Activated CD8-positive, alpha-beta T cell treated with anti-CD3 and anti-CD28 coated beads, Interleukin-2, amount 10 ng/mL, durations not matched to agents 7 days and 5 days (primary cell): ENCODE measurements at regions not wholly inside any gene's neighbourhood (a gene's known extent, or its start where the extent isn't known, plus 50 kb on each side); places are given as distances from the start of the nearest gene placed in this dataset.
"Not testable (repeated sequence)": the region's sequence is repeated elsewhere in the genome, so short reads cannot be mapped to it uniquely, and the experiment has no call there.

Experiments
- ATAC-seq: fragments of 150-1000 bp; cut with Tn5 transposase; one replicate; pipeline ENCODE4 v1.10.0; 2021; ENCODE audit warnings: moderate library complexity
- CTCF ChIA-PET: fragments of 350-600 bp; sonication (Branson Sonifier 250); formaldehyde crosslinking; loops from one replicate; lab custom pipeline; 2021; ENCODE audit warnings: antibody characterized with exemption; lab: Charles Lee
- POLR2A ChIA-PET: fragments of 350-600 bp; sonication (Branson Sonifier 250); formaldehyde crosslinking; loops from one replicate; lab custom pipeline; 2021; ENCODE audit warnings: antibody characterized with exemption; lab: Charles Lee
- DNase-seq: peaks from one replicate; pipeline ENCODE4 v3.0.0-alpha.2; 2020
- H3K27ac Mint-ChIP-seq: one replicate; pipeline ENCODE4 v1.8.0; 2021; ENCODE audit warnings: mild to moderate bottlenecking, mixed read lengths
- H3K27me3 Mint-ChIP-seq: one replicate; pipeline ENCODE4 v1.8.0; 2021; ENCODE audit warnings: low read depth, mixed read lengths
- H3K36me3 Mint-ChIP-seq: one replicate; pipeline ENCODE4 v1.8.0; 2021; ENCODE audit warnings: low read depth, mixed read lengths
- H3K4me1 Mint-ChIP-seq: one replicate; pipeline ENCODE4 v1.8.0; 2021; ENCODE audit warnings: low read depth, mixed read lengths
- H3K4me3 Mint-ChIP-seq: one replicate; pipeline ENCODE4 v1.8.0; 2021; ENCODE audit warnings: mild to moderate bottlenecking, mixed read lengths
- H3K9me3 Mint-ChIP-seq: one replicate; pipeline ENCODE4 v1.8.0; 2022; ENCODE audit warnings: mixed read lengths; ENCODE audit not compliant: insufficient read depth

DNA sequence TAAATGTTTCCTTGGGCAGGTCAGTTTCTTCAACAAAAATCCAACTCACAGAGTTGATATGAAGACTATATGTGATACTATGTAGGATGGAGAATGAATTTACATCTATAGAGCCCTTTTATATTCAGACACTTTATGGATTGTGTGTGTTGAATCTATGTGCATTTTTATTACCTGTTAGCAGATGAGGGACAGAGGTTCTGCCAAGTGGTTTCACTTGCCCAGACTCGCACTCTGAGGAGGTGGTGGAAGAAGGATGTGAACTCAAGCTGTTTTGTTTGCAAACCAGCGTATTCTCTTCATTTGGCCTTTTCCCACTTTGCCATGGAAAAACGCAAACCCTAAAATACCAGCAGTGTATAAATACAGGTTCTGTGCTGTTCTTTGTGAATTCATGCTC lies 237.6 kb downstream of the TDRD15 start:
- Mint-ChIP-seq H3K27ac (no peak overlapping the region), H3K27me3 (no peaks in the 10 kb centered on the region), H3K36me3 (no peaks in the 10 kb centered on the region), H3K4me3 (no peak overlapping the region), H3K9me3 (no peaks in the 10 kb centered on the region), H3K4me1 (no peaks in the 10 kb centered on the region)
- POLR2A ChIA-PET = no interaction called here
- DNase-seq (no peak), ATAC-seq (no peak)
- CTCF ChIA-PET = no interaction called here

GRCh38 chr2:21361957-21362486 lies 238.3 kb downstream of the TDRD15 start:
- H3K4me3 Mint-ChIP-seq = no peak overlapping the region
- ChIA-PET POLR2A (no interaction called here), CTCF (no interaction called here)
- no peak for ATAC-seq
- no peaks in the 10 kb centered on the region for H3K9me3 Mint-ChIP-seq
- no peaks in the 10 kb centered on the region for H3K4me1 Mint-ChIP-seq
- H3K27ac Mint-ChIP-seq = no peak overlapping the region
- H3K27me3 Mint-ChIP-seq = no peaks in the 10 kb centered on the region
- H3K36me3 Mint-ChIP-seq = no peaks in the 10 kb centered on the region
- no peak for DNase-seq

DNA sequence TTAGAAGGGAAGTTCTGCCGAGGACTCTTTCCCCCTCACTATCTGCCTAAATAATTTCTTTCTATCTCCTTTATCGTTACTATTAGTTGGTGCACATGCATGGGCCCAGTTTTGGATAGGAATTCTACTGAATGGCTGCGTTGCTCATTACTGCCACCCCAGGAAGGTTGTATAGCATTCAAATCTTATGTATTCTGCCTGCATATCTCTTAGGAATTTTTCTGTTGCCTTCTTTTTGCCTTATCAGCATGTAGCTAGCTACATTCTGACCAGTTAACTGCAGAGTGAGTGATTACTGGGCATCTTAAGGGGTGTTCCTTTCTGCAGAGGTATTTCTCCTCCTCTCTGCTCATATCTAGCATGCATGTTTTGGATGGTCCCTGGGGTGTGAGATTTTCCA lies 239.6 kb downstream of the TDRD15 start:
- ATAC-seq = no peak
- Mint-ChIP-seq H3K9me3 (no peaks in the 10 kb centered on the region), H3K4me1 (no peaks in the 10 kb centered on the region), H3K36me3 (no peaks in the 10 kb centered on the region), H3K4me3 (no peak overlapping the region), H3K27ac (no peak overlapping the region), H3K27me3 (no peaks in the 10 kb centered on the region)
- ChIA-PET POLR2A (no interaction called here), CTCF (no interaction called here)
- DNase-seq = no peak

GRCh38 chr2:21367421-21367820 lies 243.7 kb downstream of the TDRD15 start:
- ChIA-PET POLR2A (no interaction called here), CTCF (no interaction called here)
- no peaks in the 10 kb centered on the region for H3K36me3 Mint-ChIP-seq
- ATAC-seq = no peak
- no peak overlapping the region for H3K27ac Mint-ChIP-seq
- H3K27me3 Mint-ChIP-seq = no peaks in the 10 kb centered on the region
- no peak overlapping the region for H3K4me3 Mint-ChIP-seq
- no peaks in the 10 kb centered on the region for H3K9me3 Mint-ChIP-seq
- no peak for DNase-seq
- no peaks in the 10 kb centered on the region for H3K4me1 Mint-ChIP-seq

DNA sequence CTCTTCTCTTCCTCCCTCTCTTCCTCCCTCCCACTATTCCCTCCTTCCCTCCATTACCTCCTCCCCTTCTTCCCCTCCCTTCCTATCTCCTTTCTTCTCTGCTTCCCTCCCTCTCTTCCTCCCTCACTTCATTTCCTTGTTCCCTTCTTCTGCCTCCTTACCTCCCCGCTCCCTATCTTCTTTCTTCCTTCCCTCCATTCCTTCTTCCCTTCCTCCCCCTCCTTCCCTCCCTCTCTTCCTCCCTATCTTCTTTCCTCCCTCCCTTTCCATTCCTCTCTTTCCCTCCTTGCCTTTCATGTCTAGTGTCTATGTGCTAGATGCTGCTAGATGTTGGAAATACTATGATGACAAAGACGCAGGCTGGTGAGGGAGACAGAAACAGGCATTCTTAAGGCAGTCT lies 246.0 kb downstream of the TDRD15 start:
- no peak for DNase-seq
- H3K27ac Mint-ChIP-seq = no peak overlapping the region
- CTCF ChIA-PET = no interaction called here
- H3K36me3 Mint-ChIP-seq = no peaks in the 10 kb centered on the region
- POLR2A ChIA-PET = no interaction called here
- H3K4me1 Mint-ChIP-seq = no peaks in the 10 kb centered on the region
- ATAC-seq = no peak
- H3K27me3 Mint-ChIP-seq = no peaks in the 10 kb centered on the region
- H3K4me3 Mint-ChIP-seq = no peak overlapping the region
- H3K9me3 Mint-ChIP-seq = no peaks in the 10 kb centered on the region

GRCh38 chr2:21371499-21372003 lies 247.8 kb downstream of the TDRD15 start:
- Mint-ChIP-seq H3K4me3 (no peak overlapping the region), H3K9me3 (no peaks in the 10 kb centered on the region), H3K27me3 (no peaks in the 10 kb centered on the region), H3K27ac (no peak overlapping the region), H3K4me1 (no peaks in the 10 kb centered on the region), H3K36me3 (no peaks in the 10 kb centered on the region)
- CTCF ChIA-PET = no interaction called here
- ATAC-seq (no peak), DNase-seq (no peak)
- POLR2A ChIA-PET = no interaction called here

GRCh38 chr2:21372654-21373053 lies 248.9 kb downstream of the TDRD15 start:
- Mint-ChIP-seq H3K27ac (no peak overlapping the region), H3K4me3 (no peak overlapping the region), H3K36me3 (no peaks in the 10 kb centered on the region), H3K27me3 (no peaks in the 10 kb centered on the region), H3K4me1 (no peaks in the 10 kb centered on the region), H3K9me3 (no peaks in the 10 kb centered on the region)
- POLR2A ChIA-PET = no interaction called here
- CTCF ChIA-PET = no interaction called here
- no peak for ATAC-seq
- DNase-seq = no peak

DNA sequence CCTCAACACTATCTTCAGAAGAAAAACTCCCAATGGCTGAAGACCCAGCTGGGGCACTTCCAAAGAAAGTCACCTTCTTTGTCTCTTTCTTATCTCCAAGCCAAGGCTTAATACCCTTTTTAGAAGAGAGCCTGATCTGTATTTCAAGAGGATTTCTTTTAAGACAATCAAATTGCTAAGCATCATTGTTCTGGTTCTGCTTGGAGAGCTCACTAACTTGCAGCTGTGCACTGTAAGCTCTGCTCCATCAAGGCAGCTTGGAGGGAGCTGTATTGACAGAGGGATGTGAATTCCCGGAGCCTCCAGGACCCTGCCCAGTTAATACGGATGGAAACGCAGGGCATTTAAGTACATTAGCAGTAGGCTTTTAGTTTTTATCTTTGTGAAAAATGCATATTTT lies 253.1 kb downstream of the TDRD15 start:
- H3K27me3 Mint-ChIP-seq = no peaks in the 10 kb centered on the region
- H3K4me1 Mint-ChIP-seq = no peaks in the 10 kb centered on the region
- H3K27ac Mint-ChIP-seq = no peak overlapping the region
- ChIA-PET POLR2A (no interaction called here), CTCF (no interaction called here)
- H3K9me3 Mint-ChIP-seq = no peaks in the 10 kb centered on the region
- H3K4me3 Mint-ChIP-seq = no peak overlapping the region
- ATAC-seq (no peak), DNase-seq (no peak)
- no peaks in the 10 kb centered on the region for H3K36me3 Mint-ChIP-seq

DNA sequence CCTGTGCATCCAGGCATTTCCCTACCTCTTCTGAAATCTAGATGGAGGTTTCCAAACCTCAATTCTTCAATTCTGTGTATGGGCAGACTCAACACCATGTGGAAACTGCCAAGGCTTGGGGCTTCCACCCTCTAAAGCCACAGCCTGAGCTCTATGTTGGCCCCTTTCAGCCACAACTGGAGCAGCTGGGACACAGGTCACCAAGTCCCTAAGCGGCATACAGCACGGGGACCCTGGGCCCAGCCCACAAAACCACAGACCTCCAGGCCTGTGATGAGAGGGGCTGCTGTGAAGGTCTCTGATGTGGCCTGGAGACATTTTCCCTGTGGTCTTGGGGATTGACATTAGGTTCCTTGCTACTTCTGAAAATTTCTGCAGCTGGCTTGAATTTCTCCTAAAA lies 255.4 kb downstream of the TDRD15 start:
- no peak for ATAC-seq
- H3K36me3 Mint-ChIP-seq = no peaks in the 10 kb centered on the region
- POLR2A ChIA-PET = no interaction called here

DNA sequence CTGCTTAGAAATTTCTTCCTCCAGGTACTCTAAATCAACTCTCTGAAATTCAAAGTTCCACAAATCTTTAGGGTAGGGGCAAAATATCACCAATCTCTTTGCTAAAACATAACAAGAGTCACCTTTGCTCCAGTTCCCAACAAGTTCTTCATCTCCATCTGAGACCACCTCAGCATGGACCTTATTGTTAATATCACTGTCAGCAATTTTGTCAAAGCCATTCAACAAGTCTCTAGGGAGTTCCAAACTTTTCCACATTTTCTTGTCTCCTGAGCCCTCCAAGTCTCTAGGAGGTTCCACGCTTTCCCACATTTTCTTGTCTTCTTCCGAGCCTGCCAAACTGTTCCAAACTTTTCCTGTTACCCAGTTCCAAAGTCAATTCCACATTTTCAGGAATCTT lies 255.9 kb downstream of the TDRD15 start:
- H3K27ac Mint-ChIP-seq, H3K4me1 Mint-ChIP-seq, DNase-seq, H3K27me3 Mint-ChIP-seq, H3K36me3 Mint-ChIP-seq, POLR2A ChIA-PET, H3K4me3 Mint-ChIP-seq, H3K9me3 Mint-ChIP-seq, ATAC-seq, CTCF ChIA-PET: not testable (repeated sequence)

More for the DNA sequence above, 255.4 kb downstream of the TDRD15 start:
- H3K4me1 Mint-ChIP-seq = no peaks in the 10 kb centered on the region
- no peaks in the 10 kb centered on the region for H3K27me3 Mint-ChIP-seq
- no peak overlapping the region for H3K4me3 Mint-ChIP-seq
- CTCF ChIA-PET = no interaction called here
- H3K27ac Mint-ChIP-seq = no peak overlapping the region
- DNase-seq = no peak
- H3K9me3 Mint-ChIP-seq = no peaks in the 10 kb centered on the region

DNA sequence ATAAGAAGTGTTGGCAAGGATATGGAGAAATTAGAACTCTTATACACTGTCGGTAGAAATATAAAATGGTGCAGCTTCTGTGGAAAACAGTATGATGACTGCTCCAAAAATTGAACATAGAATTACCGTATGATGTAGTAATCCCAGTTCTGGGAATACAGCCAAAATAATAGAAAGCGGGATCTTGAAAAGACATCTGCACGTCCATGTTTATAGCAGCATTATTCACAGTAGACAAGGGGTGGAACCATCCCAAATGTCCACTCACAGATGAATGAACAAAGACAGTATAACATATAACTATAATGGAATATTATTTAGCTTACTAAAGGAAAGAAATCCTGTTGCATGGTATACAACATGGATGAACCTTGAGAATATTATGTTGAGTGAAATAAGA lies 257.7 kb downstream of the TDRD15 start:
- Mint-ChIP-seq H3K4me3 (no peak overlapping the region), H3K36me3 (no peaks in the 10 kb centered on the region), H3K9me3 (no peaks in the 10 kb centered on the region), H3K27ac (no peak overlapping the region), H3K4me1 (no peaks in the 10 kb centered on the region), H3K27me3 (no peaks in the 10 kb centered on the region)
- ATAC-seq (no peak), DNase-seq (no peak)
- CTCF ChIA-PET = no interaction called here
- POLR2A ChIA-PET = no interaction called here

- Mint-ChIP-seq H3K27ac (no peak overlapping the region), H3K9me3 (no peaks in the 10 kb centered on the region), H3K4me1 (no peaks in the 10 kb centered on the region), H3K27me3 (no peaks in the 10 kb centered on the region), H3K36me3 (no peaks in the 10 kb centered on the region), H3K4me3 (no peak overlapping the region)
- DNase-seq (no peak), ATAC-seq (no peak)
- CTCF ChIA-PET = no interaction called here
- POLR2A ChIA-PET = no interaction called here
These were observed 259.1 kb downstream of the TDRD15 start for GRCh38 chr2:21382701-21383520.
